Stomach (tissue), 4 donors: ENCODE measurements at regions not wholly inside any gene's neighbourhood (a gene's known extent, or its start where the extent isn't known, plus 50 kb on each side); places are given as distances from the start of the nearest gene placed in this dataset.

ENCODE experiments used
- POLR2A ChIP-seq, 4 donors: fragments of 450-650 bp; IDR thresholded peaks; one replicate each; pipeline ENCODE4 v1.6.1; 2016; ENCODE audit warnings: antibody characterized with exemption in 4 of 4, control low read depth in 2 of 4, mild to moderate bottlenecking in 1 of 4, moderate library complexity in 1 of 4
- TF ChIP-seq, protein P1 (sequence below), 7 experiments: fragments of 450-650 bp in 4 of 7; fragments of 200-600 bp in 3 of 7; sonication (generic) in 3 of 7; IDR thresholded peaks; one replicate each; pipeline ENCODE4 v1.5.1; 2016 to 2019; ENCODE audit warnings: antibody characterized with exemption in 7 of 7, control low read depth in 2 of 7, mild to moderate bottlenecking in 1 of 7

DNA sequence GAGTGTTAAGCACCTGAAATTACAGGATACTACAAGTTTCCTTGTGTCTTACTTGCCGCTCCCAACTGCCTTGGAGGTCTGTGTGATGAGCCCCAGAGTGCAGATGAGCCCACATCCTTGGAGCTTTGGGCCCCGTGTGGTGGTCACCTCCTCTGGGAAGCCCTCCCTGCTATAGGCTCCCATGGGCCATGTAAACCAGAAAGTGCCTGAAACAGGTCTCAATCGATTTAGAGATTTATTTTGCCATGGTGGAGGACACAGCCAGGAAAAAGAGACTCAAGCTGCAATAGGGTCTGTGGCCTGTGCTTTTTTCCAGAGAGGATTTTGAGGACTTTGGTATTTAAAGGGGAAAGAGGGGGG is 89.4 kb upstream of the KCTD7 start:
- TF ChIP-seq POLR2A (IDR thresholded peaks at IDR 0.05) = no peak
- TF ChIP-seq, protein P1, sequence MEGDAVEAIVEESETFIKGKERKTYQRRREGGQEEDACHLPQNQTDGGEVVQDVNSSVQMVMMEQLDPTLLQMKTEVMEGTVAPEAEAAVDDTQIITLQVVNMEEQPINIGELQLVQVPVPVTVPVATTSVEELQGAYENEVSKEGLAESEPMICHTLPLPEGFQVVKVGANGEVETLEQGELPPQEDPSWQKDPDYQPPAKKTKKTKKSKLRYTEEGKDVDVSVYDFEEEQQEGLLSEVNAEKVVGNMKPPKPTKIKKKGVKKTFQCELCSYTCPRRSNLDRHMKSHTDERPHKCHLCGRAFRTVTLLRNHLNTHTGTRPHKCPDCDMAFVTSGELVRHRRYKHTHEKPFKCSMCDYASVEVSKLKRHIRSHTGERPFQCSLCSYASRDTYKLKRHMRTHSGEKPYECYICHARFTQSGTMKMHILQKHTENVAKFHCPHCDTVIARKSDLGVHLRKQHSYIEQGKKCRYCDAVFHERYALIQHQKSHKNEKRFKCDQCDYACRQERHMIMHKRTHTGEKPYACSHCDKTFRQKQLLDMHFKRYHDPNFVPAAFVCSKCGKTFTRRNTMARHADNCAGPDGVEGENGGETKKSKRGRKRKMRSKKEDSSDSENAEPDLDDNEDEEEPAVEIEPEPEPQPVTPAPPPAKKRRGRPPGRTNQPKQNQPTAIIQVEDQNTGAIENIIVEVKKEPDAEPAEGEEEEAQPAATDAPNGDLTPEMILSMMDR (IDR thresholded peaks at IDR 0.05) = no peak
